T-helper 1 cell treated with Interleukin-12 subunit alpha and Interleukin-12 subunit beta and Interleukin-4 antibody, amounts not matched to agents 30 μg/mL and 1 μg/mL, for 36 hours (primary cell): ENCODE measurements at regions not wholly inside any gene's neighbourhood (a gene's known extent, or its start where the extent isn't known, plus 50 kb on each side); places are given as distances from the start of the nearest gene placed in this dataset.
"Not testable (repeated sequence)": the region's sequence is repeated elsewhere in the genome, so short reads cannot be mapped to it uniquely, and the experiment has no call there.

ENCODE experiments used
- H3K27ac Mint-ChIP-seq: one replicate; pipeline ENCODE4 v1.8.0; 2021; ENCODE audit warnings: mild to moderate bottlenecking, mixed read lengths
- H3K27me3 Mint-ChIP-seq: one replicate; pipeline ENCODE4 v1.8.0; 2021; ENCODE audit warnings: low read depth, mixed read lengths
- H3K36me3 Mint-ChIP-seq: one replicate; pipeline ENCODE4 v1.8.0; 2021; ENCODE audit warnings: low read depth, mixed read lengths
- H3K4me1 Mint-ChIP-seq: one replicate; pipeline ENCODE4 v1.8.0; 2021; ENCODE audit warnings: low read depth, mixed read lengths
- H3K4me3 Mint-ChIP-seq: one replicate; pipeline ENCODE4 v1.8.0; 2021; ENCODE audit warnings: mild to moderate bottlenecking, moderate library complexity, mixed read lengths
- H3K9me3 Mint-ChIP-seq: one replicate; pipeline ENCODE4 v1.8.0; 2021; ENCODE audit warnings: mixed read lengths

DNA sequence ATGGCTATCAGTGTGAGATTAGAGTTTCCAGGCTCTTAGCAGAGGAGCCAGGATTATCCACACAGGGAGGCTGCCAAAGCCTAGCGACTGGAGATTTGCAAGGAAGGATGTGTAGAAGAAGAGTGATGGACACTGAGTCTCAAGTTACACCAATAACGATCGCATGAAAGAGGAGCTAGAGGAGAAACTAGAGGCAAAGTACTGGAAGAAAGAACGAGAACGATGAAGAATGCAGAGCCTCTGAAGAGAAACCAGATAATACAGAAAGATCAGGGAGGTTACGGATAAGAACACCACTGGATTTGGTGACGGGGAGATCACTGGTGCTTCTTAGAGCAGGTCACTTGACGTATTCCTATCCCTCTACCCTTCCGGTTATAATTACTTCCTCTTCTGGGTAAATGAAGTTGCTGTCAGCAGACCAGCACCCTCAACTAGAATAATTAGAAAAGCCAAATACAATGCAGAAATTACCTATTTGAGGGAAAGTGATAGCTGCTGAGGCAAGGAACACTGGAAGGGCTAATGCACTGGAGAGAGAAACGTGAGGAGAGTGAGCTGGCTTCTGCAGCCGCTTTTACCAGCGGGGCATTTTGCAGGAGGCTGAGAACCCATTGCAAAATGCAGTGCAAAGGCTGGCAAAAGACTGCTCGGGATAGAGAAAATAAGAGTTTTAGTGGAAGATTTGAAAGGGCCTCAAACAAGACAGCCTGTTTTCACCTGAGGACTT is 93.1 kb upstream of the HIF1A start:
- Mint-ChIP-seq H3K4me3 (no peak overlapping the region), H3K4me1 (peaks cover 23% of the 10 kb centered on the region), H3K9me3 (peaks cover 6% of the 10 kb centered on the region), H3K36me3 (peaks cover 4% of the 10 kb centered on the region), H3K27me3 (no peaks in the 10 kb centered on the region), H3K27ac (no peak overlapping the region)

- H3K27ac Mint-ChIP-seq = no peak overlapping the region
- H3K9me3 Mint-ChIP-seq = peaks cover 6% of the 10 kb centered on the region
- no peak overlapping the region for H3K4me3 Mint-ChIP-seq
- peaks cover 25% of the 10 kb centered on the region for H3K4me1 Mint-ChIP-seq
- H3K27me3 Mint-ChIP-seq = no peaks in the 10 kb centered on the region
- H3K36me3 Mint-ChIP-seq = peaks cover 4% of the 10 kb centered on the region
Measured at GRCh38 chr14:61602733-61603077, 92.6 kb upstream of the HIF1A start.

GRCh38 chr14:61603736-61604135 is 91.6 kb upstream of the HIF1A start:
- Mint-ChIP-seq H3K36me3 (peaks cover 4% of the 10 kb centered on the region), H3K27me3 (no peaks in the 10 kb centered on the region), H3K9me3 (peaks cover 6% of the 10 kb centered on the region), H3K27ac (no peak overlapping the region), H3K4me3 (no peak overlapping the region), H3K4me1 (peaks cover 18% of the 10 kb centered on the region)

- peaks cover 11% of the 10 kb centered on the region for H3K4me1 Mint-ChIP-seq
- peaks cover 6% of the 10 kb centered on the region for H3K9me3 Mint-ChIP-seq
- H3K36me3 Mint-ChIP-seq = peaks cover 4% of the 10 kb centered on the region
- H3K27me3 Mint-ChIP-seq = no peaks in the 10 kb centered on the region
- H3K4me3 Mint-ChIP-seq = no peak overlapping the region
- H3K27ac Mint-ChIP-seq = no peak overlapping the region
Measured at GRCh38 chr14:61607570-61608244, 87.6 kb upstream of the HIF1A start.

DNA sequence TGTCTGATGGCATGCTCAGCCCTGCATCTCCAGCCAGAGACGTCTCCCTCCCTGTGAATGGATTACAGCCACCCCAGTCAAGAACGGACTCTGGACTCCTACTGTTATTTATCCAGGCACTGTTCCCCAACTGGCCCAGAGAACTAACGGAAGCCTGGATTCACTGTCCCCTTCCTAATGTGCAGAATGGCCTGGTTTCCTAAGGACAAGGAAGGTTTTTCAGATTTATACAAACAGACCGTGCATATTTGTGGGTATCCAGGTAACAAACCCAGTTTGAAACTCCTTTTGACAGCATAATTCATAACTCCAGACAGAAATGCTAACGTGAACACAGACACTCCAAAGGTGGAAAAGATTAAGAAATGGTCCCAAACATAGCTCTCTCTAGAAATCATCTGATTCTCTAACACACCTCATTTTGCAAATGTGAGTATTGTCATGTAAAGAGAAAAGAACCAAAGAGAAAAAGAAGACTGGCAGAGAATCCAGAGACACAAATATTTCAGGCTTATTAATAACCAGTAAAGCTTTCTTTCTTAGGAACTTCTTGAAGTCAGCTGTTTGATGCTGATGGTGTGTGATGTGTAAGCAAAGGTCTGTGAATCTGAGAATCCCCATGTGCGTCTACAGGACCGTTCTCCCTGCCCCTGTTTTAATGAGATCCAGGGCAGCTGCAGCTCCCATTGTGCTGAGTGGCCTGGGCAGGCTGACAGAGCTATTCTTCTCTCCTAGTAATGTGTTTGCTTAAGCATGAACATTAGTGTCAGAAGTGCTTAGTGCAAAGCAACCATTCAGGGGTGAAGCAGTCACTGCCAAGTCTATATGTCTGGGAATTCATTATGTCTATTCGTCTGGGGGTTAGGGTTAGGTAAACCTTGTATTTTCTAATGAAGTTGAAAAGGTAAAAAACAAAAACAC is 86.8 kb upstream of the HIF1A start:
- Mint-ChIP-seq H3K27ac (no peak overlapping the region), H3K9me3 (peaks cover 6% of the 10 kb centered on the region), H3K4me3 (no peak overlapping the region), H3K36me3 (peaks cover 4% of the 10 kb centered on the region), H3K4me1 (peaks cover 7% of the 10 kb centered on the region), H3K27me3 (no peaks in the 10 kb centered on the region)

DNA sequence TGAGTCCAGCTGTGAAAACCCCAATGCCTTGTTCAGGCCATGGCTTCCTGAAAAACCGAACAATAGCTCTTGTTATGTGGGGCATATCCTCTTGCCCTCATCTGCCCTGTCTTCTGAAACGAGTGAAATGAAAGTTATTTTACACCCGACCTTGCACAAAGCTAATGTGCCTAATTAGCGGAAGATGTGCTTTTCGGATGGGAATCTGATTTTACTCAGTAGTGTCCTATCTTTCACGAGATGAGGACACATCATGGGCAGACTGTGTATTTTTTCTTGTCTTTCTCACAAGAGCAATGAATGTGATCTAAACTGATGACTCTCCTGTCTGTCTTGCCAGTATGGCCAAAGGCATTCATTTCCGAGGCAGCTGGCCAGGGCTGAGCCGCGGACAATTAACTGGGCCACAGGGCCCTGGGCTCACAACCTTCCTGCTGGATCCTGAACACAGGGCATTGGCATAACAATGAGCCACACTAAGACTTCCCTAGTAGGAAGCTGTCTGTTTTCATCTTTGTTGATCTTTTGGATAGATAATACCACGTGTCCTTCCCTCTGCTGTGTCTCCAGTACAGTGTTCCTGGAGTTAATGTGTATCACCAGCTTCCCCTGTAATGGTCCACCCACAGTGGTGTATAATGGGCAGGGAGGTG is 86.0 kb upstream of the HIF1A start:
- no peak overlapping the region for H3K27ac Mint-ChIP-seq
- no peak overlapping the region for H3K4me3 Mint-ChIP-seq
- peaks cover 4% of the 10 kb centered on the region for H3K36me3 Mint-ChIP-seq
- peaks cover 6% of the 10 kb centered on the region for H3K9me3 Mint-ChIP-seq
- peaks cover 6% of the 10 kb centered on the region for H3K4me1 Mint-ChIP-seq
- H3K27me3 Mint-ChIP-seq = no peaks in the 10 kb centered on the region

DNA sequence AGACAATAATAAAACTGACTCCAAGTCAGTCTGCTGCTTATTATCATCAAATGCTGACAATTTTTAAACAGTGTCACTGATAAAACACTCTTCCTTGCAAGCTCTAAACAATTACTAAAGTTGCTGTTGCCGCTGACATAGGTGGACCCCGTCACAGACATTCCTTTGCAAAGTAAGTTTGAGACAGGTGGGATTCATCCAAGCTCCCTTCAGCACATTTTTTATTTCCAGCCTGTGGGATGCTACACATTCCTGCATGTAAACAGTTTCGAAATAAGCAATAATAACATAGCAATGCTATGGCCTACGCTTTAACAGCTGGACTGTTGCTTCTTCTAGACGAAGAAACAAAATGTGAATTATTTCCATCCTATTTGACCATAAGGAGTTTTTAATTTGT is 85.4 kb upstream of the HIF1A start:
- Mint-ChIP-seq H3K4me1 (peaks cover 6% of the 10 kb centered on the region), H3K9me3 (peaks cover 5% of the 10 kb centered on the region), H3K4me3 (no peak overlapping the region), H3K27ac (no peak overlapping the region), H3K36me3 (peaks cover 4% of the 10 kb centered on the region), H3K27me3 (no peaks in the 10 kb centered on the region)

- no peaks in the 10 kb centered on the region for H3K27me3 Mint-ChIP-seq
- H3K4me3 Mint-ChIP-seq = no peak overlapping the region
- no peak overlapping the region for H3K27ac Mint-ChIP-seq
- H3K9me3 Mint-ChIP-seq = no peaks in the 10 kb centered on the region
- H3K4me1 Mint-ChIP-seq = peaks cover 6% of the 10 kb centered on the region
- no peaks in the 10 kb centered on the region for H3K36me3 Mint-ChIP-seq
Measured at GRCh38 chr14:61610900-61611299, 84.4 kb upstream of the HIF1A start.

GRCh38 chr14:61611880-61612630 is 83.3 kb upstream of the HIF1A start:
- Mint-ChIP-seq H3K4me3 (no peak overlapping the region), H3K27me3 (no peaks in the 10 kb centered on the region), H3K9me3 (no peaks in the 10 kb centered on the region), H3K27ac (no peak overlapping the region), H3K4me1 (peaks cover 8% of the 10 kb centered on the region), H3K36me3 (no peaks in the 10 kb centered on the region)

DNA sequence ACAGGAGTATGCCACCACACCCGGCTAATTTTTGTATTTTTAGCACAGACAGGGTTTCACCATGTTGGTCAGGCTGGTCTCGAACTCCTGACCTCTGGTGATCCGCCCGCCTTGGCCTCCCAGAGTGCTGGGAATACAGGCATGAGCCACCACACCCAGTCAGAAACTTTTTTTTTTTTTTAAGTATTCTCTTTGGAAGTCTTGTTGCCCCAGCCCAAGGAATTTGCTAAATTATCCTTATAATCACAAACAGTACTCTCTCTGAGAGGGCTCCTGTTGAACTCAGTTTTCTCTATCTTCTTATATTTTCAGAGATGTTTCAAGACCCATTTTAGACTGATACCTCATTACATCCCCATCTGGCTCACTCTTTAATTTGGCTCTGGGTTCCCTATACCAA is 82.3 kb upstream of the HIF1A start:
- not testable (repeated sequence) for H3K4me1 Mint-ChIP-seq, H3K27ac Mint-ChIP-seq, H3K36me3 Mint-ChIP-seq, H3K4me3 Mint-ChIP-seq, H3K27me3 Mint-ChIP-seq, H3K9me3 Mint-ChIP-seq

GRCh38 chr14:61614693-61615092 is 80.6 kb upstream of the HIF1A start:
- Mint-ChIP-seq H3K27ac (no peak overlapping the region), H3K27me3 (no peaks in the 10 kb centered on the region), H3K9me3 (peaks cover 5% of the 10 kb centered on the region), H3K36me3 (no peaks in the 10 kb centered on the region), H3K4me1 (peaks cover 16% of the 10 kb centered on the region), H3K4me3 (no peak overlapping the region)

DNA sequence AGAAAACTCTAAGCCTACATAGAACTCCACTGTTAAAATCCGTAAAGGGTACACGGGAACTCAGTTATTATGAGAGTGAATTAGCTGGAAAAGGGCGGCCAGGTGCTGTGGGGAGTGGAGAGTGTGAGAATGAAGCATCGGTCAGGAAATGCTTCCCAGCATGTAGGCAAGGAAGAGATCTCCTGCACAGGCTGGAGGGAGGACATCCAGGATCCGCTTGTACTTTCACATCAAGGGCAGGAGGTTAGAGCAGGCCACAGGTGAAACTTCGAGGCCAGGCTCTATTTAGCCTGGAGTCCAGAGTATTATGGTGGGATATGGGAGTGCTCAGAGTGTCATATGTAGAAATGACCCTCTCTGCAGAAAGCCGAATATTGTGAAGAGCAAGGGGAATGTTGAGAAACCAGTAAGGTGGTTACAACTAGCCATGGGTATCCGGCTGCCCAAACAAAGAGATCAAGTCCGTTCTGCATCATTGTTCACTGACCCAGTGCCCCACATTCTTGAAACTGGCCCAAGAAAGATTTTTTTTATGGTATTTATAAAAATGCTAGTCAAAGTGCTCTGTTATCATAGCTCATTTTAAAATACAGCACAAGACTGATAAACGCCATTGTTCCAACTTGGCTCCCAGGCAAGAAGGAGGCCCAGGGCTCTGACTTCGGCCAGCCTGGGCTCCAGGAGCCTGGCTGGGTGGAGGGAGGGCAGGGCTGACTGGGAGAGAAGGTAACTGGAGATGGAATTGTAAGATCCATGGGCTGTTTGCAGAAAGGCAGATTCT is 79.4 kb upstream of the HIF1A start:
- Mint-ChIP-seq H3K9me3 (peaks cover 5% of the 10 kb centered on the region), H3K36me3 (no peaks in the 10 kb centered on the region), H3K27ac (no peak overlapping the region), H3K27me3 (no peaks in the 10 kb centered on the region), H3K4me1 (peaks cover 24% of the 10 kb centered on the region), H3K4me3 (no peak overlapping the region)

- H3K36me3 Mint-ChIP-seq = no peaks in the 10 kb centered on the region
- peaks cover 5% of the 10 kb centered on the region for H3K9me3 Mint-ChIP-seq
- H3K27ac Mint-ChIP-seq = no peak overlapping the region
- no peaks in the 10 kb centered on the region for H3K27me3 Mint-ChIP-seq
- H3K4me1 Mint-ChIP-seq = peaks cover 29% of the 10 kb centered on the region
- no peak overlapping the region for H3K4me3 Mint-ChIP-seq
Measured at GRCh38 chr14:61616524-61617185, 78.7 kb upstream of the HIF1A start.
